Inferior parietal cortex (tissue), 1 donor: ENCODE measurements at regions not wholly inside any gene's neighbourhood (a gene's known extent, or its start where the extent isn't known, plus 50 kb on each side); places are given as distances from the start of the nearest gene placed in this dataset.
"Not testable (repeated sequence)": the region's sequence is repeated elsewhere in the genome, so short reads cannot be mapped to it uniquely, and the experiment has no call there.

Experiments
- DNase-seq: peaks from one replicate; pipeline ENCODE4 v3.0.0-alpha.2; 2016; ENCODE audit errors: extremely low spot score

GRCh38 chr16:11414815-11415775 is 69.8 kb downstream of the RMI2 start:
- DNase-seq, result no peak

GRCh38 chr16:11416228-11417001 is 71.2 kb downstream of the RMI2 start:
- no peak for DNase-seq

- DNase-seq, result no peak
These were observed 72.2 kb downstream of the RMI2 start for GRCh38 chr16:11417487-11417886.

- no peak for DNase-seq
These were observed 73.2 kb downstream of the RMI2 start for GRCh38 chr16:11418506-11418905.

- DNase-seq, result not testable (repeated sequence)
These were observed 74.8 kb downstream of the RMI2 start for GRCh38 chr16:11420067-11420466.

- DNase-seq, result no peak
These were observed 75.6 kb downstream of the RMI2 start for GRCh38 chr16:11420895-11421294.

GRCh38 chr16:11422381-11423314 is 77.4 kb downstream of the RMI2 start:
- no peak for DNase-seq

- DNase-seq, result no peak
These were observed 78.3 kb downstream of the RMI2 start for GRCh38 chr16:11423315-11424117.

- DNase-seq, result no peak
These were observed 78.8 kb downstream of the RMI2 start for GRCh38 chr16:11424118-11424460.

- DNase-seq, result no peak
These were observed 79.9 kb downstream of the RMI2 start for GRCh38 chr16:11425140-11425539.

- DNase-seq, result no peak
These were observed 83.3 kb downstream of the RMI2 start for GRCh38 chr16:11428623-11428953.

GRCh38 chr16:11429123-11429522 is 83.9 kb downstream of the RMI2 start:
- no peak for DNase-seq

- no peak for DNase-seq
These were observed 84.6 kb downstream of the RMI2 start for GRCh38 chr16:11429823-11430222.

- no peak for DNase-seq
These were observed 85.5 kb downstream of the RMI2 start for GRCh38 chr16:11430601-11431317.

- DNase-seq, result no peak
These were observed 86.7 kb downstream of the RMI2 start for GRCh38 chr16:11431915-11432465.

GRCh38 chr16:11432856-11433395 is 87.7 kb downstream of the RMI2 start:
- no peak for DNase-seq

- DNase-seq, result no peak
These were observed 90.3 kb downstream of the RMI2 start for GRCh38 chr16:11435576-11435975.

GRCh38 chr16:11437069-11437468 is 91.8 kb downstream of the RMI2 start:
- no peak for DNase-seq

- DNase-seq, result no peak
These were observed 94.8 kb downstream of the RMI2 start for GRCh38 chr16:11439790-11440656.
